ENCODE measurements at regions not wholly inside any gene's neighbourhood (a gene's known extent, or its start where the extent isn't known, plus 50 kb on each side); places are given as distances from the start of the nearest gene placed in this dataset.
A peak's percentile ranks its signal among the peaks of the same experiment; 100 is the strongest.

DNA sequence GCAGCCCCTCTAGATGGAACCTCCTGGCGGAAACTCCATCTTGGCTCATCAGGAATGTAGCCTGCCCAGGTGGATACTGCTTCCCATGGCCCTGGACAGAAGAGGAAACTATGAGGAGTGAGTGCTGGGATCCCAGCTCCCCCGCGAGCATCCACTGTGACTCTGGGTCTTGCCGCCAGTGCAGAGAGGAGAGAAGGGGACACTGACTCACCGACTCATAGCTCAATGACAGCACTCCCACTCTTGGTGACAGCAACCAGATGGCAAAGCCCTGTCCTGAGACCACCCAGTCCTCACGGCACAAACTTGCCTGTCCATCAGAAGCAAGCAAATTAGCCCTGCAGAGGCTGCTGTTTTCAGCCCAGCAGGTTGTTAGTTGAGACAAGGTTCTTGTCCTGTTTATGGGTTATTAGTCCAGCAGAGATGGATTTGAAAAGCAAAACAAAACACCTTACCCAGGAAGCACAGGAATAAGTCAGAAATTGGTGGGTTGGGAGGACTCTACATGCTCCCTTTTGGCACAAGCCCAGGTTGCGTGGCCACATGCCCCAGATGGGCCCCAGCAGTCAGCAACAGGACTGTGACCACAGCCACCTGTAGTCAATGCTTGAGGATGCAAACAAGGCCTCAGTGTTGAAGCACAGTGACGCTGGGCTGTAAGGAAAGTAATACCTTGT lies 111.5 kb upstream of the GLI2 start:
- no peak overlapping the region for H3K4me3 ChIP-seq
- WGBS, 4 donors: 72 to 79% (median 77%) methylated on average over 7 to 8 of the region's 8 CpGs
- H3K36me3 ChIP-seq: no peaks in the 10 kb centered on the region
- intact Hi-C loops (cut with DNase I): no loop called here
- H3K4me1 ChIP-seq: no peaks in the 10 kb centered on the region
- no peak for ATAC-seq
- peaks cover 0 to 6% (median 0%) of the 10 kb centered on the region in 12 donors for H3K9me3 ChIP-seq
- no peak for DNase-seq
- H3K27me3 ChIP-seq: peaks cover 0 to 7% (median 0%) of the 10 kb centered on the region in 9 donors
- H3K27ac ChIP-seq: no peak overlapping the region
- no peak for TF ChIP-seq POLR2A (IDR thresholded peaks at IDR 0.05)
- TF ChIP-seq, protein P1, sequence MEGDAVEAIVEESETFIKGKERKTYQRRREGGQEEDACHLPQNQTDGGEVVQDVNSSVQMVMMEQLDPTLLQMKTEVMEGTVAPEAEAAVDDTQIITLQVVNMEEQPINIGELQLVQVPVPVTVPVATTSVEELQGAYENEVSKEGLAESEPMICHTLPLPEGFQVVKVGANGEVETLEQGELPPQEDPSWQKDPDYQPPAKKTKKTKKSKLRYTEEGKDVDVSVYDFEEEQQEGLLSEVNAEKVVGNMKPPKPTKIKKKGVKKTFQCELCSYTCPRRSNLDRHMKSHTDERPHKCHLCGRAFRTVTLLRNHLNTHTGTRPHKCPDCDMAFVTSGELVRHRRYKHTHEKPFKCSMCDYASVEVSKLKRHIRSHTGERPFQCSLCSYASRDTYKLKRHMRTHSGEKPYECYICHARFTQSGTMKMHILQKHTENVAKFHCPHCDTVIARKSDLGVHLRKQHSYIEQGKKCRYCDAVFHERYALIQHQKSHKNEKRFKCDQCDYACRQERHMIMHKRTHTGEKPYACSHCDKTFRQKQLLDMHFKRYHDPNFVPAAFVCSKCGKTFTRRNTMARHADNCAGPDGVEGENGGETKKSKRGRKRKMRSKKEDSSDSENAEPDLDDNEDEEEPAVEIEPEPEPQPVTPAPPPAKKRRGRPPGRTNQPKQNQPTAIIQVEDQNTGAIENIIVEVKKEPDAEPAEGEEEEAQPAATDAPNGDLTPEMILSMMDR (IDR thresholded peaks at IDR 0.05): no peak

DNA sequence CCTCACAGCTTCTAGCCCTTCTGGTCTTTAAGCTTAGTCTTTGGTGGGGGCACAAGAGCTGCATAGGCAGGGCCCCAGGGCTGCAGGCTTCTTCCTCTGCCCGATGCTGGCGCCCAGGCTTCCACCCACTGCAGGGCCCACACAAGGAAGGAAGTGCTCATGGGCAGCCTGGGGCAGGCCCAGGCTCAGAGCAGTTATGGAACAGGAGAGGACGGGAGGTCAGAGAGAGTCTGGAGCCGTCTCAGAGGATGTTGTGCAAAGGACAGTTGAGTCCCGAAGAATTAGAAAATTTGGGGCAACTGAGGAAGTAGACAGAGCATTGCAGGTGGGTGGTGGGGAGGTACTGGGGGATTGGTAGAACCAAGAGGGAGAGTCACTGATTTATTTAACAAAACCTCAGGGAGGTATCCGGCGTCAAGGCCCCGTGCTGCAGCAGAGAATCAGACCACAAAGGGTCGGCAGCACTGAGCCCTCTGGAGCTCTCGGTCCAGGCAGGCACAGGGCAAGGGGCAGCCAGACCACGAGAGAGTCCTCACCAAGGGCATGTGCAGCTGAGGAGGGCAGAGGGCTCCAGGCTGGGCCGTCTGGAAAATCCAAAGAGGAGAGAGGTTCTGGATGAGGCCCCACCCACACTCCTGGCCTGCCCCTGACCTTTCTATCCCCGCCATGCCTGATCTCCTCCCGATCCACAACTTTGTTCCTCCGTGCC lies 110.8 kb upstream of the GLI2 start:
- TF ChIP-seq, protein P1 (IDR thresholded peaks at IDR 0.05): no peak
- no peak for TF ChIP-seq POLR2A (IDR thresholded peaks at IDR 0.05)
- Histone ChIP-seq H3K9me3 (peaks cover 0 to 6% (median 0%) of the 10 kb centered on the region in 12 donors), H3K27ac (no peak overlapping the region), H3K4me3 (no peak overlapping the region), H3K27me3 (peaks cover 0 to 7% (median 0%) of the 10 kb centered on the region in 9 donors), H3K36me3 (no peaks in the 10 kb centered on the region), H3K4me1 (no peaks in the 10 kb centered on the region)
- 77 to 83% (median 80%) methylated on average over 14 to 15 of the region's 15 CpGs for WGBS, 4 donors
- intact Hi-C loops (cut with DNase I): no loop called here
- DNase-seq: no peak
- no peak for ATAC-seq

DNA sequence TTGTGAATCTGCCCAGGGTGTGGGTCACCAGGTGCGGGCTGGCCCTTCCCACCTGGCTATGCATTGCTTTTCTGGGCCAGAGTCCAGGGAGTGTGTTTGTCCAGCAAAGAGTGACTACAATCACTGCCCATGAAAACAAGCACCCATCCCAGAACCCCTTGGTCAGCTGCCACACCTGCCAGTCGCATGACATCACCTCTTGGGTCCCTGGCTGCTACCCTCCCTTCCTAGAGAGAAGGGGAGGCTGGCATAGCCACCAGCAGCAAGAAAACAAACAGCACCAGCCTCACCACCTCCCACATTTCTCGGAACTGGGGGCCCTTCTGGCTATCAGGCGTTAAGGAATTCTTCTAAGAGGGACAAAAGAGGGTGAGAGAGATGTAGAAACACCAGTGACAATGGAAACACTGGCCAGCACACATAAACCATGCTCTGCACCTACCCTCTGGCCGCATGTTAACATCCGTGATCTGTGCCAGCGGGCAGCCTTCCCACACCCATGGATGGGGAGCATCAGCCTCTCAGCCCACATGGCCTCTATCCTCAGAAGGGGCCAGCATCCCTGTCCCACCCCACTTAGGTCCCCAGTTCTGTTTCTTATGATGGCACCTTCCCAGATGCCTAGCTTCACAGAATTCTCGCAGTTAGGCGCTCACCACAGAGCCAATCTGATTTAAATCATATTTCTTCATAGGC lies 109.7 kb upstream of the GLI2 start:
- no peak for TF ChIP-seq POLR2A (IDR thresholded peaks at IDR 0.05)
- TF ChIP-seq, protein P1 (IDR thresholded peaks at IDR 0.05): no peak
- H3K36me3 ChIP-seq: no peaks in the 10 kb centered on the region
- H3K4me3 ChIP-seq: no peak overlapping the region
- H3K4me1 ChIP-seq: no peaks in the 10 kb centered on the region
- DNase-seq (peak in 1 of 5 donors; percentile 41), ATAC-seq (peak in 3 of 4 donors; percentile 10 to 76 (median 32))
- peaks cover 0 to 7% (median 0%) of the 10 kb centered on the region in 9 donors for H3K27me3 ChIP-seq
- WGBS, 4 donors: 79 to 89% (median 84%) methylated on average over 9 of the region's 9 CpGs
- H3K9me3 ChIP-seq: peaks cover 0 to 6% (median 0%) of the 10 kb centered on the region in 12 donors
- no peak overlapping the region for H3K27ac ChIP-seq
- intact Hi-C loops (cut with DNase I): no loop called here

DNA sequence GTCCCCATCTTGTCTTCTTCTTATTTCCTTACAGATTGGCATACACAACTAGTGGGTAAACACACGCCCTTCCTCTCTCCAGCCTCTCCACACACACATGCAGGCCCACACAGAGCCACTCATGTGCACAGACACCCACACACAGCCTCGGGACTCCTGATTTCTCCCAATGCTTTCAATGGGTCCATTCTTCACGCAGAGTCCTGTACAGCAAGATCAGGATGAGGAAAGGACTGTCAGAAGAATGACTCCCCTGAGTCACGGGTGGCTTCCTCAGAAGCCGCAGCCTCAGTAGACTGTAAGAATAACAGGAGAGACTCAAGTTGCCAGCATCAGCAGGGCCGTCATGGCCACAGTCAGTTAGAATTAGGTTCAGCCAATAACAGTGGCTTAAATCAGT lies 109.1 kb upstream of the GLI2 start:
- H3K36me3 ChIP-seq: no peaks in the 10 kb centered on the region
- peaks cover 0 to 7% (median 0%) of the 10 kb centered on the region in 9 donors for H3K27me3 ChIP-seq
- 84 to 87% (median 85%) methylated on average over 6 of the region's 6 CpGs for WGBS, 4 donors
- no peak for TF ChIP-seq POLR2A (IDR thresholded peaks at IDR 0.05)
- TF ChIP-seq, protein P1 (IDR thresholded peaks at IDR 0.05): no peak
- H3K4me1 ChIP-seq: no peaks in the 10 kb centered on the region
- no peak overlapping the region for H3K4me3 ChIP-seq
- DNase-seq: no peak
- intact Hi-C loops (cut with DNase I): no loop called here
- ATAC-seq: no peak
- H3K27ac ChIP-seq: no peak overlapping the region
- H3K9me3 ChIP-seq: peaks cover 0 to 6% (median 0%) of the 10 kb centered on the region in 12 donors

Data from heart left ventricle (tissue), 16 donors.